ENCODE measurements at regions not wholly inside any gene's neighbourhood (a gene's known extent, or its start where the extent isn't known, plus 50 kb on each side); places are given as distances from the start of the nearest gene placed in this dataset.

DNA sequence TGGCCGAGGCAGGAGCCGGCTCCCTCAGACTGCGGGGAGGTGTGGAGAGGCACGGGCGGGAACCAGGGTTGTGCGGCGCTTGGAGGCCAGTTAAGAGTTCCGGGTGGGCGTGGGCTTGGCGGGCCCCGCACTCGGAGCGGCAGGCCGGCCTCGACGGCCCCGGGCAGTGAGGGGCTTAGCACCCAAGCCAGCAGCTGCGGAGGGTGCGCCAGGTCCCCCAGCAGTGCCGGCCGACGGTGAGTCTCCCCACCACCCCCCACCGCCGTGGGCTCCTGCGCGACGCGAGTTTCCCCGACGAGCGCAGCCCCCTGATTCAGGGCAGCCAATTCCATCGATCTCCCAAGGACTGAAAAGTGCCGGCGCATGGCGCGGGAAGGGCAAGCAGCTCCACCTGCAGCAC, 605.4 kb upstream of the SLC35B3 start:
- Histone ChIP-seq H3K27ac (ENCODE audit: low read length) (no peak overlapping the region), H3K36me3 (ENCODE audit: control insufficient read depth, insufficient read depth, low read length) (no peaks in the 10 kb centered on the region), H3K9me3 (ENCODE audit: control insufficient read depth, insufficient read depth, low read depth, low read length) (no peaks in the 10 kb centered on the region), H3K4me3 (ENCODE audit: low read depth in 2 of 2, low read length in 2 of 2) (no peak overlapping the region), H3K4me1 (ENCODE audit: control insufficient read depth, insufficient read depth, low read length) (no peaks in the 10 kb centered on the region), H3K27me3 (ENCODE audit: control insufficient read depth, insufficient read depth, low read length) (no peaks in the 10 kb centered on the region)
- intact Hi-C loops (cut with micrococcal nuclease; ENCODE audit: unreplicated experiment): no loop called here
- DNase-seq (ENCODE audit: low read depth, low spot score): no peak
- no TSS peak for BruUV-seq (replicated peaks)
- TF ChIP-seq, protein P1, sequence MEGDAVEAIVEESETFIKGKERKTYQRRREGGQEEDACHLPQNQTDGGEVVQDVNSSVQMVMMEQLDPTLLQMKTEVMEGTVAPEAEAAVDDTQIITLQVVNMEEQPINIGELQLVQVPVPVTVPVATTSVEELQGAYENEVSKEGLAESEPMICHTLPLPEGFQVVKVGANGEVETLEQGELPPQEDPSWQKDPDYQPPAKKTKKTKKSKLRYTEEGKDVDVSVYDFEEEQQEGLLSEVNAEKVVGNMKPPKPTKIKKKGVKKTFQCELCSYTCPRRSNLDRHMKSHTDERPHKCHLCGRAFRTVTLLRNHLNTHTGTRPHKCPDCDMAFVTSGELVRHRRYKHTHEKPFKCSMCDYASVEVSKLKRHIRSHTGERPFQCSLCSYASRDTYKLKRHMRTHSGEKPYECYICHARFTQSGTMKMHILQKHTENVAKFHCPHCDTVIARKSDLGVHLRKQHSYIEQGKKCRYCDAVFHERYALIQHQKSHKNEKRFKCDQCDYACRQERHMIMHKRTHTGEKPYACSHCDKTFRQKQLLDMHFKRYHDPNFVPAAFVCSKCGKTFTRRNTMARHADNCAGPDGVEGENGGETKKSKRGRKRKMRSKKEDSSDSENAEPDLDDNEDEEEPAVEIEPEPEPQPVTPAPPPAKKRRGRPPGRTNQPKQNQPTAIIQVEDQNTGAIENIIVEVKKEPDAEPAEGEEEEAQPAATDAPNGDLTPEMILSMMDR (IDR thresholded peaks at IDR 0.05): no peak
- no peak for TF ChIP-seq POLR2AphosphoS5 (IDR thresholded peaks at IDR 0.05; ENCODE audit: low read depth, low read length)
- TF ChIP-seq, protein P2, sequence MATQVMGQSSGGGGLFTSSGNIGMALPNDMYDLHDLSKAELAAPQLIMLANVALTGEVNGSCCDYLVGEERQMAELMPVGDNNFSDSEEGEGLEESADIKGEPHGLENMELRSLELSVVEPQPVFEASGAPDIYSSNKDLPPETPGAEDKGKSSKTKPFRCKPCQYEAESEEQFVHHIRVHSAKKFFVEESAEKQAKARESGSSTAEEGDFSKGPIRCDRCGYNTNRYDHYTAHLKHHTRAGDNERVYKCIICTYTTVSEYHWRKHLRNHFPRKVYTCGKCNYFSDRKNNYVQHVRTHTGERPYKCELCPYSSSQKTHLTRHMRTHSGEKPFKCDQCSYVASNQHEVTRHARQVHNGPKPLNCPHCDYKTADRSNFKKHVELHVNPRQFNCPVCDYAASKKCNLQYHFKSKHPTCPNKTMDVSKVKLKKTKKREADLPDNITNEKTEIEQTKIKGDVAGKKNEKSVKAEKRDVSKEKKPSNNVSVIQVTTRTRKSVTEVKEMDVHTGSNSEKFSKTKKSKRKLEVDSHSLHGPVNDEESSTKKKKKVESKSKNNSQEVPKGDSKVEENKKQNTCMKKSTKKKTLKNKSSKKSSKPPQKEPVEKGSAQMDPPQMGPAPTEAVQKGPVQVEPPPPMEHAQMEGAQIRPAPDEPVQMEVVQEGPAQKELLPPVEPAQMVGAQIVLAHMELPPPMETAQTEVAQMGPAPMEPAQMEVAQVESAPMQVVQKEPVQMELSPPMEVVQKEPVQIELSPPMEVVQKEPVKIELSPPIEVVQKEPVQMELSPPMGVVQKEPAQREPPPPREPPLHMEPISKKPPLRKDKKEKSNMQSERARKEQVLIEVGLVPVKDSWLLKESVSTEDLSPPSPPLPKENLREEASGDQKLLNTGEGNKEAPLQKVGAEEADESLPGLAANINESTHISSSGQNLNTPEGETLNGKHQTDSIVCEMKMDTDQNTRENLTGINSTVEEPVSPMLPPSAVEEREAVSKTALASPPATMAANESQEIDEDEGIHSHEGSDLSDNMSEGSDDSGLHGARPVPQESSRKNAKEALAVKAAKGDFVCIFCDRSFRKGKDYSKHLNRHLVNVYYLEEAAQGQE (IDR thresholded peaks at IDR 0.05; ENCODE audit: insufficient read depth in 1 of 2, low read depth in 2 of 2, low read length in 1 of 2): no peak
- TF ChIP-seq SIN3A (IDR thresholded peaks at IDR 0.05; ENCODE audit: borderline replicate concordance, insufficient read depth, low read depth, low read length): no peak
- TF ChIP-seq TCF7L2 (IDR thresholded peaks at IDR 0.05; ENCODE audit: low read depth, low read length): no peak
- CTCF ChIA-PET: no interaction called here
- no peak for ATAC-seq
- POLR2A ChIA-PET: no interaction called here
- in situ Hi-C loops (cut with HindIII; ENCODE audit: low pct_unique_long_range_greater_than_20kb, low sequenced_read_pairs): no loop called here

DNA sequence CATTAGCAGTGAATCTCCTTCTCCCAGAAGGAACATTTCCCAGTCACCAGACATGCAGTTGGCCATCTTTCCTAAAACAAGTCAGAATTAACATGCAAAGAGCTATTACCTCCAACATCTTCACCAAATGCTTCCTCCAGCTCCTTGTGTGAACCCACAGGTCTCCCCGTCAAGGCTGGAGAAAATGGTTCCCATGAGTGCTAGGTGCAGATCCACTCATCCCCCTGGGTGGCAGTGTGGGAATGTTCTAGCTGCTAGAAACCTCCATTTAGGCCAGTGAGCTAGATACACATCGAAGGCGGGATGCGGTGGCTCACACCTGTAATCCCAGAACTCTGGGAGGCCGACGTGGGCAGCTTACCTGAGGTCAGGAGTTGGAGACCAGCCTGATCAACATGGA, 603.9 kb upstream of the SLC35B3 start:
- CTCF ChIA-PET: no interaction called here
- Histone ChIP-seq H3K27ac (ENCODE audit: low read length) (no peak overlapping the region), H3K27me3 (ENCODE audit: control insufficient read depth, insufficient read depth, low read length) (no peaks in the 10 kb centered on the region), H3K36me3 (ENCODE audit: control insufficient read depth, insufficient read depth, low read length) (no peaks in the 10 kb centered on the region), H3K9me3 (ENCODE audit: control insufficient read depth, insufficient read depth, low read depth, low read length) (no peaks in the 10 kb centered on the region), H3K4me3 (ENCODE audit: low read depth in 2 of 2, low read length in 2 of 2) (no peak overlapping the region), H3K4me1 (ENCODE audit: control insufficient read depth, insufficient read depth, low read length) (no peaks in the 10 kb centered on the region)
- ATAC-seq (no peak), DNase-seq (ENCODE audit: low read depth, low spot score) (no peak)
- intact Hi-C loops (cut with micrococcal nuclease; ENCODE audit: unreplicated experiment): no loop called here
- no peak for TF ChIP-seq SIN3A (IDR thresholded peaks at IDR 0.05; ENCODE audit: borderline replicate concordance, insufficient read depth, low read depth, low read length)
- TF ChIP-seq, protein P1 (IDR thresholded peaks at IDR 0.05): peak; percentile 28; the same call in 1 of the 2 replicates
- no TSS peak for BruUV-seq (replicated peaks)
- in situ Hi-C loops (cut with HindIII; ENCODE audit: low pct_unique_long_range_greater_than_20kb, low sequenced_read_pairs): no loop called here
- POLR2A ChIA-PET: interaction anchor here (0.6 to 0.7 kb wide), 2 partner anchors 175 to 242 kb away, joined by 3 to 16 read pairs; no protein-coding TSS in a partner anchor

Data from Panc1 (cell line).